Heart right ventricle (tissue), 16 donors: ENCODE measurements at regions not wholly inside any gene's neighbourhood (a gene's known extent, or its start where the extent isn't known, plus 50 kb on each side); places are given as distances from the start of the nearest gene placed in this dataset.

Experiments used
- ATAC-seq, 8 donors: fragments of 200-7000 bp; cut with Tn5 transposase; one replicate each; pipeline ENCODE4 v1.9.1; 2020; ENCODE audit warnings: mild to moderate bottlenecking in 8 of 8, moderate library complexity in 8 of 8, moderate number of reproducible peaks in 1 of 8
- DNase-seq, 2 donors: peaks; one replicate each; pipeline ENCODE4 v3.0.0-alpha.2; 2020
- H3K27ac ChIP-seq, 10 donors: fragments of 200-600 bp; sonication (generic) in 2 of 10; one replicate each; pipeline versions ENCODE4 v1.5.0 to v1.8.0; 2020 to 2022; ENCODE audit warnings: mild to moderate bottlenecking in 3 of 10
- H3K27me3 ChIP-seq, 7 donors: fragments of 200-600 bp; one replicate each; pipeline ENCODE4 v1.8.0; 2021 to 2022; ENCODE audit warnings: mild to moderate bottlenecking in 2 of 7
- H3K36me3 ChIP-seq, 9 donors: fragments of 200-600 bp; sonication (generic) in 1 of 9; one replicate each; pipeline versions ENCODE4 v1.5.0 to v1.8.0; 2020 to 2022; ENCODE audit warnings: mild to moderate bottlenecking in 2 of 9
- H3K4me1 ChIP-seq, 9 donors: fragments of 200-600 bp; sonication (generic) in 1 of 9; one replicate each; pipeline versions ENCODE4 v1.5.0 to v1.8.0; 2020 to 2022; ENCODE audit warnings: mild to moderate bottlenecking in 4 of 9
- H3K4me3 ChIP-seq, 10 donors: fragments of 200-600 bp; sonication (generic) in 2 of 10; one replicate each; pipeline versions ENCODE4 v1.5.0 to v1.8.0; 2020 to 2022; ENCODE audit warnings: mild to moderate bottlenecking in 7 of 10, moderate library complexity in 2 of 10
- H3K9me3 ChIP-seq, 11 donors: fragments of 200-600 bp in 10 of 11; sonication (generic) in 2 of 11; one replicate each; pipeline versions ENCODE4 v1.5.0 to v1.8.0; 2013 to 2022; ENCODE audit warnings: mild to moderate bottlenecking in 2 of 11, control low read depth in 1 of 11, moderate library complexity in 1 of 11
- CTCF ChIP-seq, 9 donors: fragments of 200-600 bp; sonication (generic) in 2 of 9; IDR thresholded peaks; one replicate each; pipeline versions ENCODE4 v1.5.0 to v1.8.0; 2021 to 2022; ENCODE audit warnings: antibody characterized with exemption in 9 of 9, mild to moderate bottlenecking in 5 of 9, moderate library complexity in 1 of 9
- WGBS, 2 donors: extraction: QIAGEN DNeasy Blood & Tissue Kit; methylation state at CpG; one replicate each; pipeline ENCODE4 v1.1.7; 2013; ENCODE audit warnings: inconsistent platforms in 1 of 2; 5-methylcytosine and 5-hydroxymethylcytosine counted together
- intact Hi-C, 10 donors: fragments of 100-400 bp; cut with DNase I; formaldehyde crosslinking; loops; one replicate each; pipeline versions ENCODE4 v1.11.1 to v1.14.2; 2022
- donor health status: Arrhythmogenic right ventricular cardiomyopathy.
- donor health status: ischemic (EF 13 %, LVEDD 7.1; RV severe dilation, severe dysfunction).
- donor health status: healthy with polysubstance abuse.
- donor health status: DM: no; HTN: yes; CAD: no.
- donor health status: DM: no; HTN: no; CAD: no.
- donor health status: ischemic (EF 25% LVEDD 6.9; RV normal size, moderate dysfunction).
- donor health status: ischemic (EF 25% LVEDD 5.7; RV mildly dilated, moderate dysfunction).
- donor health status: healthy.
- donor health status: DM: yes; HTN: yes; CAD: no.
- donor health status: Ischemic cardiomyopathy.
- donor health status: ischemic (EF 35%, LVEDD 5.7; RV mildly dilated, moderate dysfunction).
- donor health status: nonischemic (EF 11% LVEDD 7.7; RV severe dilation, severe dysfunction).
- donor health status: DM: yes; HTN: yes; CAD: no.
- donor health status: PGD.
- donor health status: ischemic (EF 29% LVEDD 5.4; RV normal size, mild dysfunction).
- donor health status: nonischemic (EF 23%, LVEDD 6.1; RV moderate dilation, normal function).

- no peaks in the 10 kb centered on the region for H3K9me3 ChIP-seq
These were observed 104.6 kb downstream of the TLR5 start for GRCh38 chr1:223038288-223039006.

GRCh38 chr1:223039990-223040389 is 103.1 kb downstream of the TLR5 start:
- DNase-seq (no peak), ATAC-seq (no peak)
- Histone ChIP-seq H3K4me3 (no peak overlapping the region), H3K36me3 (no peaks in the 10 kb centered on the region), H3K27ac (no peak overlapping the region), H3K9me3 (peaks cover 0 to 5% (median 0%) of the 10 kb centered on the region in 11 donors), H3K4me1 (peaks cover 0 to 15% (median 0%) of the 10 kb centered on the region in 9 donors), H3K27me3 (no peaks in the 10 kb centered on the region)
- no peak for TF ChIP-seq CTCF (IDR thresholded peaks at IDR 0.05)
- intact Hi-C loops = no loop called here
- 53 to 56% methylated on average over 6 of the region's 6 CpGs for WGBS, 2 donors

More at GRCh38 chr1:223038288-223039006, 104.6 kb downstream of the TLR5 start:
- no peaks in the 10 kb centered on the region for H3K27me3 ChIP-seq
- 92 to 93% methylated on average over 19 of the region's 19 CpGs for WGBS, 2 donors
- intact Hi-C loops = no loop called here
- H3K36me3 ChIP-seq = no peaks in the 10 kb centered on the region
- DNase-seq (no peak), ATAC-seq (peak in 1 of 8 donors; percentile 48)
- H3K4me3 ChIP-seq = no peak overlapping the region
- no peak overlapping the region for H3K27ac ChIP-seq
- no peak for TF ChIP-seq CTCF (IDR thresholded peaks at IDR 0.05)
- H3K4me1 ChIP-seq = peaks cover 0 to 15% (median 4%) of the 10 kb centered on the region in 9 donors

- H3K27me3 ChIP-seq = no peaks in the 10 kb centered on the region
- ATAC-seq = peak in 7 of 8 donors; percentile 56 to 89 (median 80)
- WGBS, 2 donors = 36 to 55% methylated on average over 2 of the region's 2 CpGs
These were observed 101.6 kb downstream of the TLR5 start for GRCh38 chr1:223041481-223041880.

More at GRCh38 chr1:223041481-223041880, 101.6 kb downstream of the TLR5 start:
- Histone ChIP-seq H3K4me1 (peaks cover 0 to 15% (median 0%) of the 10 kb centered on the region in 9 donors), H3K27ac (peak overlapping the region in 2 of 10 donors; percentile 26 to 59), H3K4me3 (no peak overlapping the region), H3K36me3 (no peaks in the 10 kb centered on the region), H3K9me3 (peaks cover 0 to 19% (median 0%) of the 10 kb centered on the region in 11 donors)
- intact Hi-C loops = no loop called here
- DNase-seq = no peak
- TF ChIP-seq CTCF (IDR thresholded peaks at IDR 0.05) = no peak
